Tibial nerve (tissue), 4 donors: ENCODE measurements at regions not wholly inside any gene's neighbourhood (a gene's known extent, or its start where the extent isn't known, plus 50 kb on each side); places are given as distances from the start of the nearest gene placed in this dataset.

ENCODE experiments used
- EP300 ChIP-seq, 2 donors: sonication (generic); formaldehyde crosslinking; IDR thresholded peaks; one replicate each; pipeline ENCODE4 v1.6.1; 2017; ENCODE audit warnings: antibody characterized with exemption in 2 of 2, mild to moderate bottlenecking in 1 of 2
- TF ChIP-seq, protein P1 (sequence below), 5 experiments: fragments of 200-600 bp in 3 of 5; fragments of 450-650 bp in 2 of 5; sonication (generic) in 3 of 5; IDR thresholded peaks; one replicate each; pipeline ENCODE4 v1.5.1; 2016 to 2019; ENCODE audit warnings: antibody characterized with exemption in 5 of 5, mild to moderate bottlenecking in 3 of 5, moderate library complexity in 2 of 5

DNA sequence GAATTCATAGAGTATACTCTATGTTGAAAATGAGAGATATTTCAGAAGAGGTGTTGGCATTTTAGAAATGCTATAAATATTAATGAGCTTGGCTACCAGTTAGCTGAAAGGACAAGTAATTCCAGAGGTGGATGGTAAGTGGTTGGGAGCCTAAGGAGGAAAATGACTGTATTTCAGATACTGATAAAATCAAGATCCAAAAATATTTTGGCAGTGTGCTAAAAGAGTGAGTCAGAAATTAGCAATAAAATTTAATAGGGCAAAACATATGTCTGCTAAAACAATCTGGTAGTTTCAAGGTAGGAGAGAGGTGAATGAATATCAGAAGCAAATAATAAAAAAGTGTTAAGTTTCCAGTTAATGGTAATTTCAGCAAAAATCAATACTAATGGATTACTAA, 1287.9 kb downstream of the CDH8 start:
- TF ChIP-seq, protein P1, sequence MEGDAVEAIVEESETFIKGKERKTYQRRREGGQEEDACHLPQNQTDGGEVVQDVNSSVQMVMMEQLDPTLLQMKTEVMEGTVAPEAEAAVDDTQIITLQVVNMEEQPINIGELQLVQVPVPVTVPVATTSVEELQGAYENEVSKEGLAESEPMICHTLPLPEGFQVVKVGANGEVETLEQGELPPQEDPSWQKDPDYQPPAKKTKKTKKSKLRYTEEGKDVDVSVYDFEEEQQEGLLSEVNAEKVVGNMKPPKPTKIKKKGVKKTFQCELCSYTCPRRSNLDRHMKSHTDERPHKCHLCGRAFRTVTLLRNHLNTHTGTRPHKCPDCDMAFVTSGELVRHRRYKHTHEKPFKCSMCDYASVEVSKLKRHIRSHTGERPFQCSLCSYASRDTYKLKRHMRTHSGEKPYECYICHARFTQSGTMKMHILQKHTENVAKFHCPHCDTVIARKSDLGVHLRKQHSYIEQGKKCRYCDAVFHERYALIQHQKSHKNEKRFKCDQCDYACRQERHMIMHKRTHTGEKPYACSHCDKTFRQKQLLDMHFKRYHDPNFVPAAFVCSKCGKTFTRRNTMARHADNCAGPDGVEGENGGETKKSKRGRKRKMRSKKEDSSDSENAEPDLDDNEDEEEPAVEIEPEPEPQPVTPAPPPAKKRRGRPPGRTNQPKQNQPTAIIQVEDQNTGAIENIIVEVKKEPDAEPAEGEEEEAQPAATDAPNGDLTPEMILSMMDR (IDR thresholded peaks at IDR 0.05): no peak
- TF ChIP-seq EP300 (IDR thresholded peaks at IDR 0.05): no peak
